ENCODE measurements at regions not wholly inside any gene's neighbourhood (a gene's known extent, or its start where the extent isn't known, plus 50 kb on each side); places are given as distances from the start of the nearest gene placed in this dataset.
A peak's percentile ranks its signal among the peaks of the same experiment; 100 is the strongest.

DNA sequence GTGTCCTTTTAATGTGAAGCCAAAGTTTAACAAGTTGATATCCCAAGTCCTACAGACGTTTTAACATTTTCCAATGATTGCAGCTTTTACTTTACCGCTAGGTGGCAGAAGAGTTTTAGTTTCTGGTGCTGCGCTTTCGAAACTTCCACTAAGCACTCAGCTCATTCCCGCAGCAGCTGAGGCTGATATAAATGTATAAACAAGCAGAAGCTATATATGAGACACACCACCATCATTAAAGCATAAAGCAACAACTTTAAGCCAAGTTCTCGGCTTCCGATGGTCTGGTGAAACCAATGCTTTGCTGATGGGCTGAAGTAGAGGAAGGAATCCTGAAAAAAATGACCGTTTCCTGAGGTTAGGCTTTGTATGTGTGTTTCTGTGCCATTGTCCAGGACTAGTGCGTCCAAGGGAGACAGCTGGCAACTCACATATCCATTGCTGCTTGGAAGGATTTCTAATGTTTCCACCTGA is 753.9 kb downstream of the OLFM4 start:
- 2 to 3% methylated on average over 9 of the region's 9 CpGs for WGBS, 2 donors
- H3K27me3 ChIP-seq (ENCODE audit: control insufficient read depth in 3 of 3, insufficient read depth in 3 of 3, low read length in 2 of 3), result peaks cover 0 to 3% (median 0%) of the 10 kb centered on the region in 3 donors
- no peak overlapping the region for H3K9ac ChIP-seq (ENCODE audit: insufficient read depth in 1 of 2, low read length in 2 of 2)
- no peaks in the 10 kb centered on the region for H3K9me3 ChIP-seq (ENCODE audit: control insufficient read depth in 4 of 4, insufficient read depth in 3 of 4, low read length in 3 of 4)
- H3K27ac ChIP-seq (ENCODE audit: low read depth in 1 of 2, low read length in 1 of 2), result no peak overlapping the region
- peaks cover 0 to 12% (median 0%) of the 10 kb centered on the region in 5 donors for H3K4me1 ChIP-seq (ENCODE audit: control insufficient read depth in 5 of 5, insufficient read depth in 5 of 5, low read length in 5 of 5)
- H3K4me3 ChIP-seq, result no peak overlapping the region
- TF ChIP-seq, protein P1, sequence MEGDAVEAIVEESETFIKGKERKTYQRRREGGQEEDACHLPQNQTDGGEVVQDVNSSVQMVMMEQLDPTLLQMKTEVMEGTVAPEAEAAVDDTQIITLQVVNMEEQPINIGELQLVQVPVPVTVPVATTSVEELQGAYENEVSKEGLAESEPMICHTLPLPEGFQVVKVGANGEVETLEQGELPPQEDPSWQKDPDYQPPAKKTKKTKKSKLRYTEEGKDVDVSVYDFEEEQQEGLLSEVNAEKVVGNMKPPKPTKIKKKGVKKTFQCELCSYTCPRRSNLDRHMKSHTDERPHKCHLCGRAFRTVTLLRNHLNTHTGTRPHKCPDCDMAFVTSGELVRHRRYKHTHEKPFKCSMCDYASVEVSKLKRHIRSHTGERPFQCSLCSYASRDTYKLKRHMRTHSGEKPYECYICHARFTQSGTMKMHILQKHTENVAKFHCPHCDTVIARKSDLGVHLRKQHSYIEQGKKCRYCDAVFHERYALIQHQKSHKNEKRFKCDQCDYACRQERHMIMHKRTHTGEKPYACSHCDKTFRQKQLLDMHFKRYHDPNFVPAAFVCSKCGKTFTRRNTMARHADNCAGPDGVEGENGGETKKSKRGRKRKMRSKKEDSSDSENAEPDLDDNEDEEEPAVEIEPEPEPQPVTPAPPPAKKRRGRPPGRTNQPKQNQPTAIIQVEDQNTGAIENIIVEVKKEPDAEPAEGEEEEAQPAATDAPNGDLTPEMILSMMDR (IDR thresholded peaks at IDR 0.05; ENCODE audit: control extremely low read depth, extremely low read depth), result peak; percentile 35
- ATAC-seq (ENCODE audit: insufficient read depth, low FRiP score) (peak; percentile 67), DNase-seq (peak; percentile 80 to 95 (median 89))
- H3K36me3 ChIP-seq (ENCODE audit: control insufficient read depth in 4 of 4, insufficient read depth in 4 of 4, low read length in 4 of 4), result no peaks in the 10 kb centered on the region

DNA sequence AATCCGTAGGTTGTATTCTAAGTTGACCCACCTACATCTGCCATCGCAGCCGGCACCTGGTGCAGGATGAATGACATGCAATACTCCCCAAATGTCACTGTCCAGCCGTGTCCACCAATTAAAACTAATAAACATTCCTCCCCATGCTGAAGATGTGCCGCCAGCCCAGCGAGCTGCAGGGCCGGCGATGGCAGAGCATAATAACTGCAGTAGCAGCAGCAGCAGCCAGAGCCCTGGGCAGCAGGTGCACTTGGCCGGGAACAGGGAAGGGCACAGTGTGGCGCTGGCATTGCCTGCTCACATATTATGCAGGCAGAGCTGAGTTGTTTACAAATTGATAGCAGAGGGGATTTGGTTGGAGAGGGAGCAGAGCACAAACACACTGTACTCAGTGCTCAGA is 754.9 kb downstream of the OLFM4 start:
- TF ChIP-seq, protein P1 (IDR thresholded peaks at IDR 0.05; ENCODE audit: control extremely low read depth, extremely low read depth), result no peak
- H3K4me3 ChIP-seq, result no peak overlapping the region
- H3K27me3 ChIP-seq (ENCODE audit: control insufficient read depth in 3 of 3, insufficient read depth in 3 of 3, low read length in 2 of 3), result peaks cover 0 to 3% (median 0%) of the 10 kb centered on the region in 3 donors
- ATAC-seq (ENCODE audit: insufficient read depth, low FRiP score) (no peak), DNase-seq (peak in 1 of 3 donors; percentile 2)
- no peaks in the 10 kb centered on the region for H3K36me3 ChIP-seq (ENCODE audit: control insufficient read depth in 4 of 4, insufficient read depth in 4 of 4, low read length in 4 of 4)
- H3K27ac ChIP-seq (ENCODE audit: low read depth in 1 of 2, low read length in 1 of 2), result no peak overlapping the region
- peaks cover 0 to 12% (median 0%) of the 10 kb centered on the region in 5 donors for H3K4me1 ChIP-seq (ENCODE audit: control insufficient read depth in 5 of 5, insufficient read depth in 5 of 5, low read length in 5 of 5)
- no peaks in the 10 kb centered on the region for H3K9me3 ChIP-seq (ENCODE audit: control insufficient read depth in 4 of 4, insufficient read depth in 3 of 4, low read length in 3 of 4)
- no peak overlapping the region for H3K9ac ChIP-seq (ENCODE audit: insufficient read depth in 1 of 2, low read length in 2 of 2)
- 70 to 86% methylated on average over 10 of the region's 10 CpGs for WGBS, 2 donors

DNA sequence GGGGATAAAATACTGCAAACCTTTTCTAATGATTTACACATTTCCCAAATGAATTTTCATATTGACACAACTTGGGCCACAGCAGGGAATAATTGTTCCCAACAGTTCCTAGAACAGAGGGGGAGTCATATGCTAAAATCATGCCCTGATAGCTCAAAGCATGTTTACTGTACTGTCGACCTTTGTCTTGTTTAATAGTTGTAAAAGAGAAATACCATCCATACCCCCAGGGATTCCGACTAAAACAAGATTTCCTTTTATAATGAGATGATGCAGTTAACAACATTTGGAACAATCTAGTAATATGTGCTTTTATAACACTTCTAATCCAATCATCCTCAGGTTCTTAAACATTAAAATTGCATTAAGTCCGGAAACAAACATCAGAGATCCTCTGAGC is 759.7 kb downstream of the OLFM4 start:
- H3K36me3 ChIP-seq (ENCODE audit: control insufficient read depth in 4 of 4, insufficient read depth in 4 of 4, low read length in 4 of 4), result no peaks in the 10 kb centered on the region
- no peak overlapping the region for H3K27ac ChIP-seq (ENCODE audit: low read depth in 1 of 2, low read length in 1 of 2)
- H3K4me1 ChIP-seq (ENCODE audit: control insufficient read depth in 5 of 5, insufficient read depth in 5 of 5, low read length in 5 of 5), result no peaks in the 10 kb centered on the region
- no peak overlapping the region for H3K9ac ChIP-seq (ENCODE audit: insufficient read depth in 1 of 2, low read length in 2 of 2)
- H3K27me3 ChIP-seq (ENCODE audit: control insufficient read depth in 3 of 3, insufficient read depth in 3 of 3, low read length in 2 of 3), result no peaks in the 10 kb centered on the region
- no peaks in the 10 kb centered on the region for H3K9me3 ChIP-seq (ENCODE audit: control insufficient read depth in 4 of 4, insufficient read depth in 3 of 4, low read length in 3 of 4)
- no peak for DNase-seq
- 55 to 58% methylated on average over 3 of the region's 3 CpGs for WGBS, 2 donors
- ATAC-seq (ENCODE audit: insufficient read depth, low FRiP score), result no peak
- H3K4me3 ChIP-seq, result no peak overlapping the region
- TF ChIP-seq, protein P1 (IDR thresholded peaks at IDR 0.05; ENCODE audit: control extremely low read depth, extremely low read depth), result no peak

DNA sequence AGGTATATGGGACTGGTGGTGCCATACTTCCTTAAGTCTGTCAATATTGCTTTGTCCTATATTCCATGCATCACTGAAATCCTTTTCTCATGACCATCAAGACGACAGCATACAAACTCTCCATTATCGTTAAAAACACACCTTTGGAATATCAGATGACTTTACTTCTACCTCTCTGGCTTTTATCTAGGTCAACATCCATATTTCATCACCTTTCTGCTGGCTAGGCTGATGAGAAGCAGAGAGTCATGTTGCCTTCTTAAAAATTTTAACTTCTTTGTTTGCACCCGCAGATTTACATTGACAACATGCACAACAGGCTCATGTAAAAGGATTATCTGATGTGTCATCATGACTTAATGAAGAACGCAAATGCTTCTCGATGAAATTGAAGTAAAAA is 771.4 kb downstream of the OLFM4 start:
- H3K4me3 ChIP-seq, result no peak overlapping the region
- H3K27ac ChIP-seq (ENCODE audit: low read depth in 1 of 2, low read length in 1 of 2), result no peak overlapping the region
- DNase-seq (no peak), ATAC-seq (ENCODE audit: insufficient read depth, low FRiP score) (no peak)
- TF ChIP-seq, protein P1 (IDR thresholded peaks at IDR 0.05; ENCODE audit: control extremely low read depth, extremely low read depth), result no peak
- no peak overlapping the region for H3K9ac ChIP-seq (ENCODE audit: insufficient read depth in 1 of 2, low read length in 2 of 2)
- H3K36me3 ChIP-seq (ENCODE audit: control insufficient read depth in 4 of 4, insufficient read depth in 4 of 4, low read length in 4 of 4), result no peaks in the 10 kb centered on the region
- 87 to 88% methylated on average over 5 of the region's 5 CpGs for WGBS, 2 donors
- H3K9me3 ChIP-seq (ENCODE audit: control insufficient read depth in 4 of 4, insufficient read depth in 3 of 4, low read length in 3 of 4), result no peaks in the 10 kb centered on the region
- H3K27me3 ChIP-seq (ENCODE audit: control insufficient read depth in 3 of 3, insufficient read depth in 3 of 3, low read length in 2 of 3), result no peaks in the 10 kb centered on the region
- H3K4me1 ChIP-seq (ENCODE audit: control insufficient read depth in 5 of 5, insufficient read depth in 5 of 5, low read length in 5 of 5), result no peaks in the 10 kb centered on the region
